IPS DF 6.9 (cell line): ENCODE measurements at regions not wholly inside any gene's neighbourhood (a gene's known extent, or its start where the extent isn't known, plus 50 kb on each side); places are given as distances from the start of the nearest gene placed in this dataset.

Experiments used
- DNase-seq: peaks from one replicate; pipeline ENCODE4 v3.0.0-alpha.2; 2013; ENCODE audit warnings: low read depth, low spot score
- H3K27ac ChIP-seq: one replicate; pipeline ENCODE4 v1.5.1; 2013; ENCODE audit warnings: low read length, control low read depth
- H3K27me3 ChIP-seq: 2 replicates; pipeline ENCODE4 v1.6.1; 2013; ENCODE audit warnings: mild to moderate bottlenecking, low read length; ENCODE audit not compliant: control insufficient read depth, insufficient read depth
- H3K36me3 ChIP-seq: 2 replicates; pipeline ENCODE4 v1.6.1; 2013; ENCODE audit warnings: low read length; ENCODE audit not compliant: control insufficient read depth, insufficient read depth
- H3K4me1 ChIP-seq: 2 replicates; pipeline ENCODE4 v1.6.1; 2013; ENCODE audit warnings: low read length; ENCODE audit not compliant: control insufficient read depth, insufficient read depth
- H3K4me3 ChIP-seq: 2 replicates; pipeline ENCODE4 v1.5.1; 2013; ENCODE audit warnings: mild to moderate bottlenecking, low read length
- H3K9me3 ChIP-seq: 2 replicates; pipeline ENCODE4 v1.6.1; 2013; ENCODE audit warnings: low read length, inconsistent platforms; ENCODE audit not compliant: control insufficient read depth, insufficient read depth
- WGBS: extraction: QIAGEN DNeasy Blood & Tissue Kit; methylation state at CpG from one replicate; pipeline ENCODE4 v1.1.7; 2013; ENCODE audit warnings: mixed read lengths, missing lambda C conversion rate; ENCODE audit not compliant: insufficient read length, insufficient coverage; 5-methylcytosine and 5-hydroxymethylcytosine counted together

DNA sequence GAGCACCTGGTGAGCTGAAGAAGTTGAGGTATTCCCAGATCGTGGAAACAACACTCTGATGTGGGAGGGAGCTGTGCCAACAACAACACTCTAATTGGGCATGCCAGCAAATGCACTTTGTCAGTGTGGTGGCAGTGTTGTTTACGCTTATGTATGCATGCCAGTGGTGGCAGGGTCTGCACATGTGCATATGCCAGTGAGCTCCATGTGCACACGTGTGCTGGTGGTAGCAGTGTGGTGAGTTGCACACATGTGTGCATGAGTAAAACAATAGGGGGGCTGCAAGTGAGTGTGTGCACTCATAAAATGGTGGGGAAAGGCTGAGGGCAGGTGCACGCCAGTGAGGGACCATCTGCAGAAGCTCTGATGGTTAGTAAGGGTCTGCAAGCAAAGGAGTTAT, 134.2 kb downstream of the DMRTA1 start:
- no peaks in the 10 kb centered on the region for H3K9me3 ChIP-seq
- WGBS, result no CpG with 5 or more reads among the region's 4 CpGs
- H3K4me3 ChIP-seq, result no peak overlapping the region
- H3K27me3 ChIP-seq, result no peaks in the 10 kb centered on the region
- H3K27ac ChIP-seq, result no peak overlapping the region
- H3K36me3 ChIP-seq, result no peaks in the 10 kb centered on the region
- H3K4me1 ChIP-seq, result no peaks in the 10 kb centered on the region
- no peak for DNase-seq

DNA sequence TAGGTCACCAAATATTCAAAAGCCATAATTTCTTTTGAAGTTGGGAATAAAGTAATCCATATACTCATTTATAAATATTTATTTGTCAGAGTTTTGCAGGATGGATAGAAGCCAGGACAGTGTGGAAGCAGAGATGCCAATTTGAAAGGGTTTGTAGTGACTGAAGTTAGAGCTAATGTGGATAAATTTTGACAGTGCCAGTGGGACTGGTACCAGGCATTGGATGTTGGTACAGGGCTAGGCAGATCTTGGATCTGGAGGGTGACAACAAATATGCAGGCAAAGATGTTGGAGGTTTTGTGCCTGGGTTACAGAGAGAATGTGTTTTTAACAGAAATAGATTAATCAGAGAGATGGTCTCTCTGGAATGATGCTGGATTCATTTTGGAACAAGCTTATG, 135.6 kb downstream of the DMRTA1 start:
- no peak for DNase-seq
- Histone ChIP-seq H3K27ac (no peak overlapping the region), H3K27me3 (no peaks in the 10 kb centered on the region), H3K36me3 (no peaks in the 10 kb centered on the region), H3K4me3 (no peak overlapping the region), H3K4me1 (no peaks in the 10 kb centered on the region), H3K9me3 (no peaks in the 10 kb centered on the region)

DNA sequence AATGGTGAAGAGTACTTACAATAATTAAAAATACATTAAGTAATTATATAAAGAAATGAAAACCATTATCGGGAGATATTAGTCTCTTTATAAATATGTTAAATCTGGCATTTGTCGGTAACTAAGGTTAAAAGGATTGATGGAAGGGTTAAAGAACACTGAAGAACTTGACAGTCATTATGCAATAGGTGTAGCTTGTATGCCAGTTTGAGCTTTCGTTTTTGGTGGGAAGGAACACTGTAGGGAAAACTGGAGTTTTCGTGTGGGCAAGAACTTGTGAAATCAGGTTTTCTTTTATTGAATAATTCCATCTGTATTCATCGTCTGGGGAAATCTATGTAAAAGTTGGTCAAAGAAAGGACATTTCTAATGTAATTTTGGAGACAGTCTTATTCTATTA, 142.3 kb downstream of the DMRTA1 start:
- no peaks in the 10 kb centered on the region for H3K9me3 ChIP-seq
- no peak overlapping the region for H3K4me3 ChIP-seq
- DNase-seq, result no peak
- H3K36me3 ChIP-seq, result no peaks in the 10 kb centered on the region
- H3K4me1 ChIP-seq, result no peaks in the 10 kb centered on the region
- no peak overlapping the region for H3K27ac ChIP-seq
- no peaks in the 10 kb centered on the region for H3K27me3 ChIP-seq
- WGBS, result 100% methylated on average over 2 of the region's 5 CpGs

DNA sequence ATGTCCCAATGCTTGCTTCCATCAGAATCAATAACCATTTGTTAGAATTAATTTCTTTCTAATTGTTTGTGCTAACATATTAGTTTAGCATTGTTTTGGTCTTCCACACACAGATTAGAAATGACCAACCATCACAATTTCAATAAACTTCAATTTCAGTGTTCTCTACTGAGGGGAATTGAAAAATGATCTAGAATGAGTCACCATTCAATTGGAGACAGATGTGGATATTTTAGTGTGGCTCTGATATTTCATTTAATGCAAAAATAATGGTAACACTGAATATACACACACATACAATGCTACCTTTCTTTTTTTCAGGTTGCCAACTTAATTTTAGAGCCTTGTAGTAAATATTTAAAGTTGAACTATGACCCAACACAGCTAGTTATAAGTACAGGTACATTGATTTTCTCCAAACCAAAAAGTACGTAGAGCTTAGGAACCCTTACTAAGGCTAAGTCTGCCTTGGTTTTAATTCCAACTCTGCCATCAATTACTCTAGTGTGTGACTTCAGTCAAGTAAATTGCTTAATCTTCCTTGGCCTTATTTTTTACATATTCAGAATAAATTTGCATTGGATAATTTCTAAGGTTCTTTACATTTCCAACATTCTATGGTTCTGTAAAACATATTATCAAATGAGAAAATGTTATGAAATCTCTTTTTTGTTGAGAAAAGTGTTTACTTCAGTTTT, 143.9 kb downstream of the DMRTA1 start:
- WGBS, result no CpG with 5 or more reads among the region's 1 CpG
- Histone ChIP-seq H3K36me3 (no peaks in the 10 kb centered on the region), H3K4me3 (no peak overlapping the region)

DNA sequence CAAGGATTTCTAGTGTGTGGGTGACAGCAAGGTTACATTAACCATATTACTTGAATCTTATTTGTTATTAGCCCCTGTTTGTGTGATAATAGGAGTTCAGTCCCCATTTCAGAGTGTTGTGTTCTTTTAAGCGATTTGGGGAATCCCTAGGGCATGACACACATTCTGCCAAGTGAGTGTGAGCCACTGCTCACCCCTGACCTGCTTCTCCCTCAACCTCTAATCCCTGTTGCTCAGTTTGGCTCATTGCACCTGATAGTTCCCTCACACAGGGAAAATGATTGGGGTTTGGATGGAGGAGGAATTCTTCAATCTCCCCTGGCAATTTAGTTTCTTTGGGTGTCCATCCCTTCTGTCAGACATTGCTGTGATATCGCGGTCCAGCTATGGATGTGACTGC, 149.2 kb downstream of the DMRTA1 start:
- DNase-seq, result no peak
- Histone ChIP-seq H3K4me1 (0 out of 2 replicates have a peak, but pooled peaks cover 1% of the 10 kb centered on the region), H3K27ac (no peak overlapping the region), H3K4me3 (no peak overlapping the region), H3K27me3 (no peaks in the 10 kb centered on the region), H3K9me3 (no peaks in the 10 kb centered on the region), H3K36me3 (no peaks in the 10 kb centered on the region)
- WGBS, result no CpG with 5 or more reads among the region's 3 CpGs

More for the DNA sequence above, 143.9 kb downstream of the DMRTA1 start:
- Histone ChIP-seq H3K27me3 (no peaks in the 10 kb centered on the region), H3K27ac (no peak overlapping the region), H3K4me1 (no peaks in the 10 kb centered on the region), H3K9me3 (no peaks in the 10 kb centered on the region)
- no peak for DNase-seq

DNA sequence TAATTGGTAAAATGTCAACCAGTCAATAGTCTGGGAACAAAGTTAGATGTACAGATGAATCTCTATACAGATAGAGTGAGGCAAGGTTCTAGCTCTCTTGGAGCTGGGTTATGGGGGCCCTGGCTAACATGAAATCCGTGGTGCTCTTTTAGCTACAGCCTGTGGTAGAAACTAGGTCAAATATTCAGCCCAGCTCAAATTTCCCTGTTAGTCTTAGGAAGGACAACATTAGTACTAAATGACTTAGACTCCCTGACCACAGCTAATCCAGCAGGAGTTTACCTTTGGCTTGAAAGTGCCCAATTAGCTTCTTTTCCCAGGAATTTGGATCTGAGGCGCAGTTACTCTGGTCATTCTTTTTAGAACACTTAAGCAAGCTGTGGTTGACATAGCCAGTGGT, 170.5 kb downstream of the DMRTA1 start:
- Histone ChIP-seq H3K9me3 (no peaks in the 10 kb centered on the region), H3K27ac (no peak overlapping the region), H3K36me3 (no peaks in the 10 kb centered on the region), H3K4me3 (no peak overlapping the region), H3K27me3 (no peaks in the 10 kb centered on the region), H3K4me1 (no peaks in the 10 kb centered on the region)
- WGBS, result no CpG with 5 or more reads among the region's 2 CpGs
- DNase-seq, result no peak

DNA sequence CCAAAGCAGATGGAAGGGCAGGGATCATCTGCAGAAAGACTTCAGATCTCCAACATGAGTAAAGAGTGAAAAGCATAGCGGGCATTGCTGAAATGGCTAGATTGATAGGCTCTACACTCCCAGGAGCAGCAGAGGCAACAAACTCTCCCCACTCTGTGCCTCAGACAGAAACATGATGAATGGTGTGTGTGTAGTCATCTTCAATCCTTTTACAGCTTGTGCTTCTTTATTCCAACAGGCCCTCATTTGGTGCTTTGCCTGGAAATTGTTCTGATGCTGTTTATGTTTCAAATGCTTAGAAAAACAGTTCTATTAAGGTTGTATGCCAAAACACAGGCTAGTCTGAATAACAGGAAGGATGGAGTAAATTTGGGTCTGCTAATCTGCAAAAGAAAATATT, 176.2 kb downstream of the DMRTA1 start:
- Histone ChIP-seq H3K36me3 (no peaks in the 10 kb centered on the region), H3K4me1 (no peaks in the 10 kb centered on the region), H3K9me3 (no peaks in the 10 kb centered on the region), H3K27ac (no peak overlapping the region), H3K27me3 (no peaks in the 10 kb centered on the region), H3K4me3 (no peak overlapping the region)
- no CpG with 5 or more reads among the region's 1 CpG for WGBS
- no peak for DNase-seq

DNA sequence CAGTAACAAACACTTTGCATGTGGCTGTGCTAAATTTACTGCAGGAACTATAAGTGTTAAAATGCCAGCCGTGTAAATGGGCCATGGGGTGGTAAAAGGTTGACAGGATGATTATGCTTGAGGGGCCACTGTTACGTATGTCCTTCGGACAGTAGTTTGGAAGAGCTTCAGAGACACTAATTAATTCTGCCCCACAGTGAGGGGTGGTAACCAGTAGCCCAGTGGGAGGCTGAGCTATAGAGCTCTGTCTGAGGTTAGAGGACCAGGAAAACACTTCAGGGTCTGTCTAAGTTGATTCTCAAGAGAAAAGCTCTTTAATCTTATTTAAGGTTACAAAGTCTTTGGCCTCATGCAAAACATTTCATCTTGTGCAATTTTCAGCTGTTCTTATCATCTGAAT, 176.6 kb downstream of the DMRTA1 start:
- Histone ChIP-seq H3K27ac (no peak overlapping the region), H3K4me1 (no peaks in the 10 kb centered on the region), H3K27me3 (no peaks in the 10 kb centered on the region), H3K4me3 (no peak overlapping the region), H3K9me3 (no peaks in the 10 kb centered on the region), H3K36me3 (no peaks in the 10 kb centered on the region)
- no peak for DNase-seq
- WGBS, result no CpG with 5 or more reads among the region's 3 CpGs

DNA sequence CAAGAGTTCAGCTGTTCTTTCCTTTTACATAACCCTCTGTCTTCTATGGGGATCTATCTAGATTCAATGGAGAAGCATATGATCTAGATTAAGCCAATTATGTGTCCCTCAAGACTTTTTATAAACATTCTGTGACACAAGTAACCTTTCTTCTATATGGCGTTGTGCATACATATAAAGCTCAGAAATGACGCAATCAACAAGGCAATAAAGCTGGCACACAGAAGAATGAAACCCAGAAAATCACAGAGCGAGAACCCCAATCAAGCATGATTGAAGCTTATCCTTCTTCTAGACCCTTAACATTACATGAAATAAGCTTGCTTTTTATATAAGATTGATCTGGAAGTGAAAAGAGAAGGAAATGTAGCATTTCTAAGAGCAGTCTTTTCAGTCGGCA, 178.9 kb downstream of the DMRTA1 start:
- Histone ChIP-seq H3K4me3 (no peak overlapping the region), H3K9me3 (no peaks in the 10 kb centered on the region), H3K4me1 (no peaks in the 10 kb centered on the region), H3K36me3 (no peaks in the 10 kb centered on the region), H3K27ac (no peak overlapping the region), H3K27me3 (no peaks in the 10 kb centered on the region)
- WGBS, result no CpG with 5 or more reads among the region's 4 CpGs
- DNase-seq, result no peak

DNA sequence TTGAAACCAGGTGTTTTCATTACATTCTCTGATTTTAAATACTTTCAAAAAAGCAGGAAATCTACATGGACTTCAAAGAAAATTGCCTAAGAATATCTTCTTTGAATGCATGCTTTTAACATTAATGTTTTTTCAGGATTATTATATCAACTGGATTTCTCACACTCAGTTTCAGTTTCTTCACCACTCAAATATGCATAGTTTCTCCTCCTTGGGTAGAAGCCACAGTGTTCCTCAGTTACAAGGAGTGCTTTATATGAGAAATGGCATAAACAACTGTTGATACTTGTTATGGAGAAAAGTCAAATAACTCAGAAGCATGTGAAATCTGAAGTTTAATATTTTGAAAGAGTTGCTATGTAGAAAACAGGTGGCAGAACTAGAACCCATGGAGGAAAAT, 196.9 kb downstream of the DMRTA1 start:
- no peak for DNase-seq
- no peaks in the 10 kb centered on the region for H3K4me1 ChIP-seq
- no peaks in the 10 kb centered on the region for H3K9me3 ChIP-seq
- no peaks in the 10 kb centered on the region for H3K36me3 ChIP-seq
- H3K27ac ChIP-seq, result no peak overlapping the region
- no peaks in the 10 kb centered on the region for H3K27me3 ChIP-seq
- no peak overlapping the region for H3K4me3 ChIP-seq

DNA sequence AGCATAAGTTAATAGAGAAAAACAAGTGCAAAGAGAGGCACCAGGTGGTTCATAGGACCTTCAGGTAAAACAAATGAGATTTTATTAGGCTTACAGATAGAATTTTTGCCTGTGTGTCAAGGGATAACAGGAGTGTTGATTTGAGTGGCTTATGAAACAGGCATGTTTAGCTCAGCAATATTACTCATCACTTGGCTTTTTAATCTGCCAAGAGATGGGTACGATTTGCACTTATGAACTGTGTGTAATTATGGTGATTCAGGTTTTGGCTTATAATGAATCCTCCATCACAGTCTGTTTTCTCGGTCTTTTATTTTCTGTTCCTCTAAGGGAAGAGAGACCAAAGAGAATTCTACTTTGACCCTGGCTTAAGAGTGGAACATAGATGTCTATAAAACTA, 199.3 kb downstream of the DMRTA1 start:
- H3K27ac ChIP-seq, result no peak overlapping the region
- H3K4me3 ChIP-seq, result no peak overlapping the region
- H3K9me3 ChIP-seq, result no peaks in the 10 kb centered on the region
- DNase-seq, result no peak
- H3K36me3 ChIP-seq, result no peaks in the 10 kb centered on the region
- no CpG with 5 or more reads among the region's 2 CpGs for WGBS
- H3K27me3 ChIP-seq, result no peaks in the 10 kb centered on the region
- no peaks in the 10 kb centered on the region for H3K4me1 ChIP-seq
